Natural killer cell (primary cell): ENCODE measurements at regions not wholly inside any gene's neighbourhood (a gene's known extent, or its start where the extent isn't known, plus 50 kb on each side); places are given as distances from the start of the nearest gene placed in this dataset.

ENCODE experiments used
- ATAC-seq, 3 donors: fragments of 150-1000 bp in 2 of 3; fragments of 200-7000 bp in 1 of 3; cut with Tn5 transposase; 1 replicate in 1 of 3; 2 replicates in 2 of 3; pipeline ENCODE4 v1.10.0; 2021; ENCODE audit warnings: mild to moderate bottlenecking in 2 of 3, moderate library complexity in 2 of 3
- DNase-seq, 2 donors: peaks; one replicate each; pipeline versions ENCODE4 v3.0.0 to v3.0.0-alpha.2; 2013 to 2021; ENCODE audit warnings: mixed read lengths in 1 of 2
- H3K27ac ChIP-seq: one replicate; pipeline ENCODE4 v1.5.1; 2013; ENCODE audit warnings: mild to moderate bottlenecking, low read length
- H3K27me3 ChIP-seq: one replicate; pipeline ENCODE4 v1.6.1; 2013; ENCODE audit warnings: low read length; ENCODE audit not compliant: control insufficient read depth, insufficient read depth
- H3K36me3 ChIP-seq: one replicate; pipeline ENCODE4 v1.6.1; 2013; ENCODE audit warnings: low read length; ENCODE audit not compliant: control insufficient read depth, insufficient read depth
- H3K4me1 ChIP-seq: one replicate; pipeline ENCODE4 v1.6.1; 2013; ENCODE audit warnings: low read length; ENCODE audit not compliant: control insufficient read depth, insufficient read depth
- H3K4me3 ChIP-seq: one replicate; pipeline ENCODE4 v1.5.1; 2013; ENCODE audit warnings: low read length
- H3K9me3 ChIP-seq: one replicate; pipeline ENCODE4 v1.6.1; 2013; ENCODE audit warnings: low read length; ENCODE audit not compliant: control insufficient read depth, insufficient read depth
- H3K27ac Mint-ChIP-seq, 2 donors: one replicate each; pipeline ENCODE4 v1.8.0; 2022; ENCODE audit warnings: mild to moderate bottlenecking in 2 of 2, mixed read lengths in 2 of 2, moderate library complexity in 1 of 2
- H3K27me3 Mint-ChIP-seq, 2 donors: one replicate each; pipeline ENCODE4 v1.8.0; 2022; ENCODE audit warnings: low read depth in 2 of 2, mixed read lengths in 2 of 2
- H3K36me3 Mint-ChIP-seq: one replicate; pipeline ENCODE4 v1.8.0; 2022; ENCODE audit warnings: mixed read lengths
- H3K4me1 Mint-ChIP-seq, 2 donors: one replicate each; pipeline ENCODE4 v1.8.0; 2022; ENCODE audit warnings: mixed read lengths in 2 of 2
- H3K4me3 Mint-ChIP-seq: one replicate; pipeline ENCODE4 v1.8.0; 2022; ENCODE audit warnings: mild to moderate bottlenecking, moderate library complexity, mixed read lengths
- H3K9me3 Mint-ChIP-seq, 2 donors: one replicate each; pipeline ENCODE4 v1.8.0; 2022; ENCODE audit warnings: mixed read lengths in 2 of 2
- CTCF ChIP-seq: fragments of 200-600 bp; IDR thresholded peaks from one replicate; pipeline ENCODE4 v1.8.0; 2022; ENCODE audit warnings: antibody characterized with exemption
- WGBS: methylation state at CpG from one replicate; pipeline ENCODE4 v1.1.7; 2013; ENCODE audit warnings: missing lambda C conversion rate; ENCODE audit not compliant: insufficient coverage; 5-methylcytosine and 5-hydroxymethylcytosine counted together
- intact Hi-C: fragments of 100-400 bp; cut with micrococcal nuclease; formaldehyde crosslinking; loops from one replicate; pipeline ENCODE4 v1.14.2; 2022

GRCh38 chr6:134605034-134605433, 287.1 kb upstream of the SGK1 start:
- no peak overlapping the region for H3K27ac Mint-ChIP-seq
- no peaks in the 10 kb centered on the region for H3K4me1 ChIP-seq
- intact Hi-C loops = no loop called here
- peaks cover 7% of the 10 kb centered on the region for H3K9me3 ChIP-seq
- WGBS = 91% methylated on average over 9 of the region's 10 CpGs
- H3K27ac ChIP-seq = no peak overlapping the region
- H3K4me1 Mint-ChIP-seq = no peaks in the 10 kb centered on the region
- H3K36me3 ChIP-seq = no peaks in the 10 kb centered on the region
- no peaks in the 10 kb centered on the region for H3K27me3 ChIP-seq
- no peaks in the 10 kb centered on the region for H3K36me3 Mint-ChIP-seq
- no peak overlapping the region for H3K4me3 Mint-ChIP-seq
- no peak for TF ChIP-seq CTCF
- no peak overlapping the region for H3K4me3 ChIP-seq
- ATAC-seq = no peak
- peaks cover 0 to 2% of the 10 kb centered on the region in 2 donors for H3K9me3 Mint-ChIP-seq
- no peak for DNase-seq
- H3K27me3 Mint-ChIP-seq = peaks cover 7 to 16% of the 10 kb centered on the region in 2 donors

- 89% methylated on average over 20 of the region's 20 CpGs for WGBS
- H3K27ac Mint-ChIP-seq = no peak overlapping the region
- Histone ChIP-seq H3K9me3 (peaks cover 7% of the 10 kb centered on the region), H3K27me3 (no peaks in the 10 kb centered on the region), H3K36me3 (no peaks in the 10 kb centered on the region), H3K4me3 (no peak overlapping the region), H3K4me1 (no peaks in the 10 kb centered on the region), H3K27ac (no peak overlapping the region)
- intact Hi-C loops = no loop called here
- no peaks in the 10 kb centered on the region for H3K4me1 Mint-ChIP-seq
- TF ChIP-seq CTCF = no peak
- H3K27me3 Mint-ChIP-seq = peaks cover 7 to 16% of the 10 kb centered on the region in 2 donors
- H3K36me3 Mint-ChIP-seq = no peaks in the 10 kb centered on the region
- no peak overlapping the region for H3K4me3 Mint-ChIP-seq
- no peak for ATAC-seq
- peaks cover 0 to 2% of the 10 kb centered on the region in 2 donors for H3K9me3 Mint-ChIP-seq
- no peak for DNase-seq
Measured at GRCh38 chr6:134604014-134604676, 286.2 kb upstream of the SGK1 start.

GRCh38 chr6:134603561-134603960, 285.6 kb upstream of the SGK1 start:
- Mint-ChIP-seq H3K9me3 (peaks cover 0 to 2% of the 10 kb centered on the region in 2 donors), H3K27me3 (peaks cover 7 to 16% of the 10 kb centered on the region in 2 donors), H3K4me3 (no peak overlapping the region), H3K36me3 (no peaks in the 10 kb centered on the region), H3K27ac (no peak overlapping the region), H3K4me1 (no peaks in the 10 kb centered on the region)
- WGBS = 69% methylated on average over 4 of the region's 4 CpGs
- Histone ChIP-seq H3K9me3 (peaks cover 7% of the 10 kb centered on the region), H3K36me3 (no peaks in the 10 kb centered on the region), H3K4me3 (no peak overlapping the region), H3K27me3 (no peaks in the 10 kb centered on the region), H3K4me1 (no peaks in the 10 kb centered on the region), H3K27ac (no peak overlapping the region)
- intact Hi-C loops = no loop called here
- ATAC-seq = no peak
- no peak for DNase-seq
- TF ChIP-seq CTCF = no peak

- Histone ChIP-seq H3K27ac (no peak overlapping the region), H3K27me3 (no peaks in the 10 kb centered on the region), H3K4me1 (no peaks in the 10 kb centered on the region), H3K9me3 (peaks cover 7% of the 10 kb centered on the region), H3K4me3 (no peak overlapping the region), H3K36me3 (no peaks in the 10 kb centered on the region)
- Mint-ChIP-seq H3K4me1 (no peaks in the 10 kb centered on the region), H3K27me3 (peaks cover 7 to 16% of the 10 kb centered on the region in 2 donors), H3K36me3 (no peaks in the 10 kb centered on the region), H3K27ac (no peak overlapping the region), H3K4me3 (no peak overlapping the region), H3K9me3 (peaks cover 0 to 2% of the 10 kb centered on the region in 2 donors)
- ATAC-seq (no peak), DNase-seq (no peak)
- intact Hi-C loops = no loop called here
- no peak for TF ChIP-seq CTCF
- WGBS = 100% methylated on average over 1 of the region's 1 CpG
Measured at GRCh38 chr6:134602123-134602522, 284.2 kb upstream of the SGK1 start.
